Bronchial epithelial cell (primary cell): ENCODE measurements at regions not wholly inside any gene's neighbourhood (a gene's known extent, or its start where the extent isn't known, plus 50 kb on each side); places are given as distances from the start of the nearest gene placed in this dataset.

Experiments used
- DNase-seq: peaks from one replicate; pipeline ENCODE4 v3.0.0-alpha.2; 2010; ENCODE audit warnings: low read depth
- FAIRE-seq: peaks from 2 replicates; lab custom pipeline; 2011; peaks lifted over from hg19 to GRCh38; lab: Jason Lieb, UNC
- H3K27me3 ChIP-seq: 2 replicates; pipeline ENCODE4 v1.5.1; 2011; ENCODE audit warnings: low read length; ENCODE audit not compliant: control insufficient read depth, insufficient read depth
- H3K36me3 ChIP-seq: 2 replicates; pipeline ENCODE4 v1.5.1; 2011; ENCODE audit warnings: low read length; ENCODE audit not compliant: control insufficient read depth, insufficient read depth
- H3K4me3 ChIP-seq: 2 replicates; pipeline ENCODE4 v1.5.1; 2011; ENCODE audit warnings: mild to moderate bottlenecking, low read depth, low read length, control low read depth
- CTCF ChIP-seq: IDR thresholded peaks from 2 replicates; pipeline ENCODE4 v1.5.1; 2011; ENCODE audit warnings: mild to moderate bottlenecking, moderate library complexity, low read length, control low read depth, inconsistent platforms; ENCODE audit not compliant: insufficient read depth, severe bottlenecking

GRCh38 chrX:14476205-14476604 is 53.1 kb upstream of the GLRA2 start:
- Histone ChIP-seq H3K4me3 (no peak overlapping the region), H3K36me3 (no peaks in the 10 kb centered on the region), H3K27me3 (no peaks in the 10 kb centered on the region)
- DNase-seq, result no peak
- no peak for TF ChIP-seq CTCF
- no peak for FAIRE-seq

DNA sequence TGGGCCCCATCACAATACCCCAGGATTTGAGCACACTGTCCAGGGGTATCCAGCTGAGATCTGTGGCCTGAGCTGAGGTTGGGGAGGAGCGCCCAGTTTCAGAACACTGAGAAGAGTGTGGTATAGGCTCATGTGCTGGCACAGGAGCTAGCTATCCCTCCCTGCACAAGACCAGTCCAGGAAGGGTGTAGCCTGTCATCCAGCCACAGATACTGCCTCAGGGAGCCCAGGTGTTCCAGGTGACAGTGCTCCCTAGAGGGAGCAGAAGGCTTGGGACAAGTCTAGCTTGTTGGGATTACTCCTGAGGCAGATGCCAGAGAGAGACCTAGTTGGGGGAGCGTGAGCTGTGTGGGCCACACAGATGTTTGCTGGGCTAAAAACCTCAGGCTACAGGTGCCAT is 79.6 kb upstream of the GLRA2 start:
- H3K4me3 ChIP-seq, result no peak overlapping the region
- no peak for TF ChIP-seq CTCF
- FAIRE-seq (no peak), DNase-seq (no peak)
- H3K27me3 ChIP-seq, result no peaks in the 10 kb centered on the region
- H3K36me3 ChIP-seq, result no peaks in the 10 kb centered on the region

DNA sequence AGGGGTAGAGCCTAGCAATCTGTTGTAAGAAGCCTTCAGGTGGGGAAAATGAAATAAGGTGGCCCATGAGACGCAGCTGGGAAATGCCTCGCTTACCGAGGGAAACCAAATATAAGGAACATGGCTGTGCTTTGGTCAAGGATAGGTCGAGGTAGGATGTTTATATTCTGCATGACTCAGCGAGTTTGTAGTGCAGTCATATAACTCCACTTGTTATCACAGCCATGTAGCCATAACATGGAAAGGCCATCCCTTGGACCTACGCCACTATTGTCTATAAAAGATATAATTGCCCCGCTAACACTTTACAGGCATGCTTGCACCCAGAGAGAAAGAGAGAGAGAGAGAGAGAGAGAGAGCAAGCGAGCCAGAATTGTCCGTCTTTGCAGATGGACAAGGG is 80.9 kb upstream of the GLRA2 start:
- H3K27me3 ChIP-seq, result no peaks in the 10 kb centered on the region
- no peak for TF ChIP-seq CTCF
- H3K4me3 ChIP-seq, result no peak overlapping the region
- H3K36me3 ChIP-seq, result no peaks in the 10 kb centered on the region
- FAIRE-seq (no peak), DNase-seq (no peak)

GRCh38 chrX:14440106-14440505 is 89.2 kb upstream of the GLRA2 start:
- no peak overlapping the region for H3K4me3 ChIP-seq
- H3K27me3 ChIP-seq, result no peaks in the 10 kb centered on the region
- no peak for DNase-seq
- no peak for TF ChIP-seq CTCF
- no peaks in the 10 kb centered on the region for H3K36me3 ChIP-seq
- no peak for FAIRE-seq

GRCh38 chrX:14427614-14428013 is 101.7 kb upstream of the GLRA2 start:
- TF ChIP-seq CTCF, result no peak
- no peak for FAIRE-seq
- no peak for DNase-seq
- Histone ChIP-seq H3K27me3 (no peaks in the 10 kb centered on the region), H3K36me3 (no peaks in the 10 kb centered on the region), H3K4me3 (no peak overlapping the region)

- no peaks in the 10 kb centered on the region for H3K27me3 ChIP-seq
- FAIRE-seq (no peak), DNase-seq (no peak)
- no peaks in the 10 kb centered on the region for H3K36me3 ChIP-seq
- TF ChIP-seq CTCF, result no peak
- H3K4me3 ChIP-seq, result no peak overlapping the region
Observed at GRCh38 chrX:14420841-14421240, 108.5 kb upstream of the GLRA2 start.
